ENCODE measurements at regions not wholly inside any gene's neighbourhood (a gene's known extent, or its start where the extent isn't known, plus 50 kb on each side); places are given as distances from the start of the nearest gene placed in this dataset.
A peak's percentile ranks its signal among the peaks of the same experiment; 100 is the strongest.
"Not testable (repeated sequence)": the region's sequence is repeated elsewhere in the genome, so short reads cannot be mapped to it uniquely, and the experiment has no call there.

GRCh38 chr5:82748688-82749460, 328.3 kb downstream of the TMEM167A start:
- DNase-seq: no peak

DNA sequence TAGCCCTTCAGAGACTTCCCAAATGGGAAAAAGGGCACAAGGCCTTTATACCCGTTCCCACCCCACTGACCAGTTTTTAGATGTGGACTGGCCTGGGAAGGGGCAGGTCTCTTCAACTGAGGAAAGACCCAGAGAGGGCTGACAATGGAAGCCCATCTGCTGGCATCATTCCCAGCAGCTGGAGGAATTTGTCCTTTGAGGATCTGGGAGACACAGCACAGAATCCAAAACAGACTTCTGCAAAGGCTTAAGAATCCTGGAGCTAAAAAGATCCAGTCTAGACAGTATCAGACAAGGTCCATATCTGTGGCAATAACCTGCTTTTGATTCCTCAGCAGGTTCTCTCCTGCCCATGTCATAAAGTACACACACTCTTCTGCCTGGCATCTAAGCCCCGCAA, 329.2 kb downstream of the TMEM167A start:
- DNase-seq: no peak

DNA sequence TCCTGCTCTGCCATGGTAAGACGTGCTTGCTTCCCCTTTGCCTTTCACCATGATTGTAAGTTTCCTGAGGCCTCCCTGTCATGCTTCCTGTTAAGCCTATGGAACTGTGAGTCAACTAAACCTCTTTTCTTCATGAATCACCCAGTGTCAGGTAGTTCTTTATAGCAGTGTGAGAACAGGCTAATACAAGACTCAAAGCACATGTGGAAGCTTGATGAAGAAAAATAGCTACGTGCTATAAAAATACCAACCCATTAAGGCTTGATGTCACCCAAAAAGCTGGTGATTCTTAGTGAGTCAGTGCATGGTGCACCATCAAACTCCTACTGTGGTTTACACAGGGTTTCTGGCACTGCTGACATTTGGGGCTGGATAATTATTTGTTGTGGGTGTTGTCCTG, 332.2 kb downstream of the TMEM167A start:
- DNase-seq: no peak

GRCh38 chr5:82738681-82739269, 338.4 kb downstream of the TMEM167A start:
- no peak for DNase-seq

DNA sequence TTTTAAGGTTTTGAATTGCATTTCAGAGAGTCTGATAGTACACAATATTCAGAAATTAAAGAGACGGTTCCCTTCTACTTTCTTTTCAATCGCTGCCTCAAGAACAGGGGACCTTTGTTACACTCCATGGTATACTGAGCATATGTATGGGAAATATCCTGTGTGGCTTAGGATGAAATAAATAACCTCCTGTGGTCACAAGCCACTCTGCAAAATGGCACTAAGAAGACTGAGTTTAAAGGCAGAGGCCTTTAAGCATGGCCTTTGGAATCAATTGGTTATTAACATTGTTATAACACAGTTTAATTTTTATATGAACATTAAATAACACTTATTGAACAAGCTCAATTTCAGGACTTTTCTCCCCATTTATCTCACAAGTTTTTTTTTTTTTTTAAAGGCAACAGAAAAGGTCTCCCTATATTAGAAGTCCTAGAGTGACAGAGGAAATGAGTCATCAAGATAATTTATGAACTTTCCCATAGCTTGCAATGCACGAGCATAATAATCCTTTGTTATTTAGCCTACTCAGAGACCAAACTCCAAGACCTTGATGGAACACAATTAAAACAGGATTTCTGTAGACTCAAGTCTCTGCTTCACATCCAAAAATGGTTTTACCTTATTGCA, 341.9 kb downstream of the TMEM167A start:
- DNase-seq: no peak

DNA sequence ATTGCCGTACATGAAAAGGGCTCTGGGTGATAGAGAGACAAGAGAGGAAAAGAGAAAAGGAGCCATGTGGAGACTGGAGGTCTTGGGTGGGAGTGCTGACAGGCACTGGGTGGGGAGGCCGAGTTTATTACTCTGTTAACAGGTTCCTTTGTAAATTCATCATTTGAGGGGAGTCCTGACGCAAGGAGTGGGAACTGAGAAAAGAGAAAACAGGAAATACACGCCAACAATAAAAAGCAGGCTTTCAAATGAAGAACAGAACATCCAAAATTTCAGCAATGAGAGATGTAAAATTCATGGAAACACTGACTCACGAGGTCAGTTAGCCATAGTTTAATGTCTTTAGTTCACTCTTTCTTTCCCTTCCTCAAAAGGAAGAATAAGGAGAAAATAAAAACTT, 342.8 kb downstream of the TMEM167A start:
- no peak for DNase-seq

GRCh38 chr5:82730913-82731312, 346.3 kb downstream of the TMEM167A start:
- no peak for DNase-seq

DNA sequence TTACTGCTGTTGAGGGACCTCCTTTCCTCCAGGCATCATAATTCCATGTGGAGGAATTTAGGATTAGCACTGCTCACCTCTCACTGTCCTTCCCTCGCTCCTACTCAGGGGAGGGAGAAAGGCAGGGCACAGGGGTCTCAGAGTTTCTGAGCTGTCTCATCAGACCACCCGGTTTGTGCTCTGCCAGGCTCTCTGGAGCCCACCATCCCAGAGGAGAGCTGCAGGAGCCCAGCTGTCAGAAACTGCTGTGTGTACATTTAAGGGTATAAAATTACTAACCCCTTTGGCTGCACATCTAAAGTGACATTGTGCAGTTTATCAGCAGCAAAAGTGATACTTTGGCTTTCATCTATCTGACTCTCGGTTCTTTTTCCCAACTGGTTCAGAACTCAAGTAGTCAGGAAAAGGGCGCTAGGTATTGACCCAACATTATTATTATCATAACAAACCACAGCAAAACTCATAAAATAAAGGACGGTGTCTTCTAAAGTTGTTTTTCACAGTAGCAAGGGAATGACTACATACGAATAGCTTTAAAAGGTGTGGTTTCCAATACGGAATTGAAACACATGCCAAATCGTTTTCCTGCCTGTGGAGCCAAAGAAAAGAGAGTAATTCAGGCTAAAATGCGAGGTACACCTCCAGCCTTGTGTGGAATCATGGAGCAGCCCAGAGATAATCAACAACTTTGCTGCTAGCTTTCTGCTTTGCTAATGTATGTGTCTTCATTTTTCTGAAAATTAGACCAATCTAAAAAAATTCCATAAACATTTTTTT, 348.1 kb downstream of the TMEM167A start:
- DNase-seq: no peak

GRCh38 chr5:82723168-82723567, 354.0 kb downstream of the TMEM167A start:
- DNase-seq: no peak

DNA sequence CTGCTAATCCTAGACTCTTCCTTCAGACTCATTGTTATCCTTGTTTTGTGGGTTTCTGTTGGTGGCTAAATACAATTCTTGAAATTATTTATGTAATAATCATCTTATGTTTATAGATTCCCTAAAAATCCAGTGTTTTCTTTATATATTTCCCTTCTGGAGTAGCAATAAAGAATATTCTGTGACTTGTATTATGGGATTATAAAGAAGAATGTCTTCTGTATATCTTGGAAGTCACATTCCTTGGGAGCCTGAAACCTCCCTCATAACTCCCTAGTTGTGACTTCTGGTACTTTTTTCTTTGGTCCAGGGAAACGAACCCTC, 356.1 kb downstream of the TMEM167A start:
- DNase-seq: no peak

- DNase-seq: no peak
Measured at GRCh38 chr5:82720213-82721086, 356.7 kb downstream of the TMEM167A start.

DNA sequence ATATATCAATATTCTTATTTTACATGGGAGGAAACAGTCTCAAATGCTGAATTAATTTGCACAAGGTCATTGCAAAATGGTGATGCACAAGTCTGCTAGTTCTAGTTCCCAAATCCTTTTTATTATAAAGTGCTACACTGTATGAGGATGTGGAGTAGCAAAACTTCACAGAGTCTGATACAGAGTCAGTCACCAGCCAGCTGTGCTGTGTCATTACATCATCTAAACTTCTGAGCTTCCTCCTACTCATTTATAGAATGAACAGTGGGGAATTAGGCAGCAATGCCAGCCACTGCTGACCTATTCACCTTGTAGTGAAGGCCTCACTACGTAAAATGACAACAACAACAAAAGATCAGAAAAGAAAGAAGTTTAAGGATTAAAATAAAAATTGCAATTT, 357.8 kb downstream of the TMEM167A start:
- DNase-seq: no peak

DNA sequence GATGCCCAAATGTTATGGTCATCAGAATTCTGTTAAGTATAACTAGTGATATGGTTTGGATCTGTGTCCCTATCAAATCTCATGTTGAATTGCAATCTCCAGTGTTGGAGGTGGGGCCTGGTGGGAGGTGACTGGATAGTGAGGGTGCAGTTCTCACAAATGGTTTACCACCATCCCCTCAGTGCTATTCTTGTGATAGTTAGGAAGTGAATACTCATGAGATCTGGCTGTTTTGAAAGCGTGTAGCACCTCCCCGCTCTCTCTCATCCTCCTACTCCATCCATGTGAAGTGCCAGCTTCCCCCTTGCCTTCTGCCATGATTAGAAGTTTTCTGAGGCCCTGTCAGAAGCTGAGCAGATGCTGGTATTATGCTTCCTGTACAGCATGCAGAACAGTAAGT, 359.5 kb downstream of the TMEM167A start:
- no peak for DNase-seq

GRCh38 chr5:82714732-82715131, 362.5 kb downstream of the TMEM167A start:
- DNase-seq: not testable (repeated sequence)

DNA sequence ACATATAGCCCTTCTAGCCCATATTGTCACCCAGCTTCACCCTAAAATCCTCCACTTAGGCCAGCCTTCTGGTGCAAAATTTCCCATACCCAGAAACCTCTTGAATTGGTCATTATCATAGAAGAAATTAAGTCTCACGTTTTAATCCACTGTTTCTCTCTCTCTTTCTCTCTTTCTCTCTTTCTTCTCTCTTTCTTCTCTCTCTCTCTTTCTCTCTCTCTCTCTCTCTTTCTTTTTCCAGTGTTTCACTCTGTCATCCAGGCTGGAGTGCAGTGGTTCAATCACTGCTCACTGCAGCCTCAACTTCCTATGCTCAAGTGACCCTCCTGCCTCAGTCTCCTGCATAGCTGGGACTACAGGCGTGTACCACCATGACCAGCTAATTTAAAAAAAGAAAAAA, 363.4 kb downstream of the TMEM167A start:
- no peak for DNase-seq

- no peak for DNase-seq
Measured at GRCh38 chr5:82707741-82708140, 369.5 kb downstream of the TMEM167A start.

GRCh38 chr5:82704381-82704780, 372.8 kb downstream of the TMEM167A start:
- peak; percentile 12 for DNase-seq

DNA sequence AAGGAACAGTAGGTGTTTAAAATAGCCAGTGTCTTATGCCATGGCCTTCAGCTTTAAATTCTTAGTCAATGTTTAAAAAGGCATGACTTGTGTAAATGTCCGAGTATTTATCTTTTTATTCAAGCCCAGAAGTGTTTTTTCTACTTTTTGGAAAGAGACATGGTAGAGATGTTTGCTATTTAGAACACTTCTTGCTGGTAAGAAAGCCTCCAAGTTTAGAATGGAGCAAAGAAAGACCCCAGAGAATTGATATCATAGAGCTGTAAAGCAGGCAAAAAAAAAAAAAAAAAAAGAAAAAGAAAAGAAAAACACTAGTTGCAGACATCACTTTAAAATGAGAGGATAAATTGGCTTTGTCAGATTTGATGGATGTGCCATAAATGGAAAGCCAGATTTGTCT, 375.1 kb downstream of the TMEM167A start:
- DNase-seq: no peak

DNA sequence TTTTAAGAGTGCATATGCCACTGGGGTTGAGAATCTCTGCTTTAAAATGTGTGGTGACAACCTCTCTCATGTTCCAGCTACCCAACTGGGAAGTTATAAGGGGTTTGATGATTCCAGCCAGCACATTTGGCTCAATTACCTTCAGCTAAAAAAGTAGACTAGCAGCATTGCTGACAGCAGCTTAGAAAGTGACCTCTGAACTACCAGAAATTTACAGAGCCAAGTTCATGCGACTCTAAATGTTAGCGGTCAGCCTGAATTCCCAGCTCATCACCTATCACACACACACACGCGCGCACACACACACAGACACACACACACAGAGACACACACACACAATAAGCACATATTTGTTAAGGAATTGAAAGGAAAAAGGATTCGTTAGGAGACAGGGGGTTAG, 377.5 kb downstream of the TMEM167A start:
- DNase-seq: no peak

- DNase-seq: no peak
Measured at GRCh38 chr5:82698026-82698425, 379.2 kb downstream of the TMEM167A start.

GRCh38 chr5:82694711-82695285, 382.4 kb downstream of the TMEM167A start:
- no peak for DNase-seq

GRCh38 chr5:82692826-82693225, 384.4 kb downstream of the TMEM167A start:
- no peak for DNase-seq
